HEK293T (cell line): ENCODE measurements at regions not wholly inside any gene's neighbourhood (a gene's known extent, or its start where the extent isn't known, plus 50 kb on each side); places are given as distances from the start of the nearest gene placed in this dataset.

Experiments
- FOXA1 ChIP-seq: fragments of 450-650 bp; IDR thresholded peaks from 2 replicates; pipeline ENCODE4 v1.6.1; 2016; ENCODE audit warnings: mild to moderate bottlenecking
- HDGF ChIP-seq: fragments of 450-650 bp; IDR thresholded peaks from 2 replicates; pipeline ENCODE4 v1.6.1; 2017; ENCODE audit warnings: antibody characterized with exemption, borderline replicate concordance

- TF ChIP-seq HDGF (no peak), FOXA1 (no peak)
Measured at GRCh38 chr1:170853302-170853701, 82.0 kb upstream of the MROH9 start.
